Liver (tissue), 8 donors: ENCODE measurements at regions not wholly inside any gene's neighbourhood (a gene's known extent, or its start where the extent isn't known, plus 50 kb on each side); places are given as distances from the start of the nearest gene placed in this dataset.

Experiments used
- DNase-seq: peaks from one replicate; pipeline ENCODE4 v3.0.0-alpha.2; 2017; ENCODE audit warnings: low spot score
- H3K27ac ChIP-seq, 2 donors: one replicate each; pipeline ENCODE4 v1.7.0; 2013; ENCODE audit warnings: inconsistent platforms in 2 of 2, low read length in 2 of 2, control low read depth in 1 of 2, low read depth in 1 of 2, mild to moderate bottlenecking in 1 of 2
- H3K27me3 ChIP-seq, 4 donors: one replicate each; pipeline versions ENCODE4 v1.6.1 to v1.7.0; 2013; ENCODE audit warnings: low read length in 3 of 4, inconsistent platforms in 1 of 4, mild to moderate bottlenecking in 1 of 4, moderate library complexity in 1 of 4; ENCODE audit not compliant: control insufficient read depth in 4 of 4, insufficient read depth in 4 of 4
- H3K36me3 ChIP-seq, 4 donors: one replicate each; pipeline versions ENCODE4 v1.6.1 to v1.7.0; 2013; ENCODE audit warnings: low read length in 3 of 4, mild to moderate bottlenecking in 3 of 4, low read depth in 1 of 4, moderate library complexity in 1 of 4; ENCODE audit not compliant: control insufficient read depth in 4 of 4, insufficient read depth in 3 of 4
- H3K4me1 ChIP-seq, 4 donors: one replicate each; pipeline versions ENCODE4 v1.6.1 to v1.7.0; 2013; ENCODE audit warnings: low read length in 3 of 4, mild to moderate bottlenecking in 3 of 4, moderate library complexity in 1 of 4; ENCODE audit not compliant: control insufficient read depth in 4 of 4, insufficient read depth in 4 of 4
- H3K4me3 ChIP-seq, 3 donors: one replicate each; pipeline versions ENCODE4 v1.6.1 to v1.7.0; 2013; ENCODE audit warnings: low read length in 3 of 3, control low read depth in 1 of 3, low read depth in 1 of 3, mild to moderate bottlenecking in 1 of 3
- H3K9ac ChIP-seq, 2 donors: one replicate each; pipeline ENCODE4 v1.7.0; 2013; ENCODE audit warnings: low read length in 2 of 2, mild to moderate bottlenecking in 2 of 2, moderate library complexity in 2 of 2, control low read depth in 1 of 2, low read depth in 1 of 2
- H3K9me3 ChIP-seq, 4 donors: one replicate each; pipeline versions ENCODE4 v1.6.1 to v1.7.0; 2013; ENCODE audit warnings: low read length in 3 of 4; ENCODE audit not compliant: control insufficient read depth in 4 of 4
- GABPA ChIP-seq, 2 donors: IDR thresholded peaks in 1 of 2; conservative IDR thresholded peaks in 1 of 2; 2 replicates each; pipeline ENCODE4 v1.6.1; 2016; ENCODE audit warnings: antibody characterized with exemption in 2 of 2, mild to moderate bottlenecking in 1 of 2, moderate library complexity in 1 of 2
- MAX ChIP-seq: IDR thresholded peaks from 2 replicates; pipeline ENCODE4 v1.6.1; 2016; ENCODE audit warnings: antibody characterized with exemption
- REST ChIP-seq: IDR thresholded peaks from 2 replicates; pipeline ENCODE4 v1.6.1; 2016; ENCODE audit warnings: antibody characterized with exemption, mild to moderate bottlenecking
- RXRA ChIP-seq, 2 donors: IDR thresholded peaks; 2 replicates each; pipeline ENCODE4 v1.6.1; 2017 to 2018; ENCODE audit warnings: antibody characterized with exemption in 2 of 2, mild to moderate bottlenecking in 1 of 2
- YY1 ChIP-seq: IDR thresholded peaks from 2 replicates; pipeline ENCODE4 v1.6.1; 2016; ENCODE audit warnings: antibody characterized with exemption, mild to moderate bottlenecking
- ZBTB33 ChIP-seq: IDR thresholded peaks from 2 replicates; pipeline ENCODE4 v1.6.1; 2016; ENCODE audit warnings: antibody characterized with exemption
- WGBS: extraction: QIAGEN DNeasy Blood & Tissue Kit; methylation state at CpG from one replicate; pipeline ENCODE4 v1.1.7; 2013; 5-methylcytosine and 5-hydroxymethylcytosine counted together
- TF ChIP-seq, protein P1 (sequence below): fragments of 150-350 bp; IDR thresholded peaks from 2 replicates; pipeline ENCODE4 v1.5.1; 2017; ENCODE audit warnings: improper control_type of control experiment, low read depth, low read length; ENCODE audit not compliant: missing input control
- donor health status: healthy.
- donor health status: healthy.
- donor health status: healthy.
- donor health status: healthy.
- donor health status: healthy.

- no peak overlapping the region for H3K4me3 ChIP-seq
- WGBS, result 83% methylated on average over 2 of the region's 2 CpGs
- DNase-seq, result no peak
- no peaks in the 10 kb centered on the region for H3K27me3 ChIP-seq
- H3K36me3 ChIP-seq, result no peaks in the 10 kb centered on the region
- TF ChIP-seq, protein P1, sequence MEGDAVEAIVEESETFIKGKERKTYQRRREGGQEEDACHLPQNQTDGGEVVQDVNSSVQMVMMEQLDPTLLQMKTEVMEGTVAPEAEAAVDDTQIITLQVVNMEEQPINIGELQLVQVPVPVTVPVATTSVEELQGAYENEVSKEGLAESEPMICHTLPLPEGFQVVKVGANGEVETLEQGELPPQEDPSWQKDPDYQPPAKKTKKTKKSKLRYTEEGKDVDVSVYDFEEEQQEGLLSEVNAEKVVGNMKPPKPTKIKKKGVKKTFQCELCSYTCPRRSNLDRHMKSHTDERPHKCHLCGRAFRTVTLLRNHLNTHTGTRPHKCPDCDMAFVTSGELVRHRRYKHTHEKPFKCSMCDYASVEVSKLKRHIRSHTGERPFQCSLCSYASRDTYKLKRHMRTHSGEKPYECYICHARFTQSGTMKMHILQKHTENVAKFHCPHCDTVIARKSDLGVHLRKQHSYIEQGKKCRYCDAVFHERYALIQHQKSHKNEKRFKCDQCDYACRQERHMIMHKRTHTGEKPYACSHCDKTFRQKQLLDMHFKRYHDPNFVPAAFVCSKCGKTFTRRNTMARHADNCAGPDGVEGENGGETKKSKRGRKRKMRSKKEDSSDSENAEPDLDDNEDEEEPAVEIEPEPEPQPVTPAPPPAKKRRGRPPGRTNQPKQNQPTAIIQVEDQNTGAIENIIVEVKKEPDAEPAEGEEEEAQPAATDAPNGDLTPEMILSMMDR, result no peak
- TF ChIP-seq GABPA (IDR thresholded peaks at IDR 0.05 in 1 of 2, conservative IDR thresholded peaks at IDR 0.05 in 1 of 2) (no peak), MAX (no peak), REST (no peak), ZBTB33 (no peak)
- H3K9me3 ChIP-seq, result no peaks in the 10 kb centered on the region
- H3K4me1 ChIP-seq, result peaks cover 0 to 3% (median 0%) of the 10 kb centered on the region in 4 donors
- H3K9ac ChIP-seq, result no peak overlapping the region
- H3K27ac ChIP-seq, result no peak overlapping the region
These were observed 101.6 kb upstream of the DPT start for GRCh38 chr1:168830562-168830961.

GRCh38 chr1:168832661-168833060 is 103.7 kb upstream of the DPT start:
- Histone ChIP-seq H3K4me1 (peaks cover 0 to 3% (median 0%) of the 10 kb centered on the region in 4 donors), H3K4me3 (no peak overlapping the region), H3K27ac (no peak overlapping the region), H3K27me3 (no peaks in the 10 kb centered on the region), H3K36me3 (no peaks in the 10 kb centered on the region), H3K9me3 (peaks cover 0 to 2% (median 0%) of the 10 kb centered on the region in 4 donors), H3K9ac (no peak overlapping the region)
- TF ChIP-seq YY1 (no peak), RXRA (IDR thresholded peaks at IDR 0.05) (no peak), REST (no peak)
- 91% methylated on average over 2 of the region's 2 CpGs for WGBS
- no peak for DNase-seq
